ENCODE measurements at regions not wholly inside any gene's neighbourhood (a gene's known extent, or its start where the extent isn't known, plus 50 kb on each side); places are given as distances from the start of the nearest gene placed in this dataset.

GRCh38 chr6:3578981-3579380 lies 122.1 kb upstream of the SLC22A23 start:
- peaks cover 15% of the 10 kb centered on the region for H3K27me3 Mint-ChIP-seq
- intact Hi-C loops (cut with DNase I, micrococcal nuclease), result no loop called here
- ATAC-seq, result no peak
- H3K27ac Mint-ChIP-seq, result no peak overlapping the region
- ChIA-PET CTCF (interaction anchor here (0.6 kb wide), 1 partner anchor 390 kb away, joined by 3 read pairs; no protein-coding TSS in a partner anchor), POLR2A (no interaction called here)
- no peaks in the 10 kb centered on the region for H3K4me1 Mint-ChIP-seq
- H3K4me3 Mint-ChIP-seq, result no peak overlapping the region
- no peak for DNase-seq
- H3K9me3 Mint-ChIP-seq (ENCODE audit: low read depth), result no peaks in the 10 kb centered on the region
- H3K36me3 Mint-ChIP-seq (ENCODE audit: low read depth), result no peaks in the 10 kb centered on the region

- Mint-ChIP-seq H3K9me3 (ENCODE audit: low read depth) (no peaks in the 10 kb centered on the region), H3K36me3 (ENCODE audit: low read depth) (no peaks in the 10 kb centered on the region), H3K4me1 (no peaks in the 10 kb centered on the region), H3K27me3 (peaks cover 9% of the 10 kb centered on the region), H3K4me3 (no peak overlapping the region), H3K27ac (no peak overlapping the region)
- intact Hi-C loops (cut with DNase I, micrococcal nuclease), result no loop called here
- ChIA-PET POLR2A (no interaction called here), CTCF (interaction anchor here (0.6 kb wide), 1 partner anchor 16 kb away, joined by 3 read pairs; no protein-coding TSS in a partner anchor)
- ATAC-seq (no peak), DNase-seq (no peak)
Observed at GRCh38 chr6:3577517-3577916, 120.7 kb upstream of the SLC22A23 start.

GRCh38 chr6:3575701-3576100 lies 118.9 kb upstream of the SLC22A23 start:
- DNase-seq, result no peak
- no peak for ATAC-seq
- peaks cover 4% of the 10 kb centered on the region for H3K27me3 Mint-ChIP-seq
- no peaks in the 10 kb centered on the region for H3K9me3 Mint-ChIP-seq (ENCODE audit: low read depth)
- ChIA-PET POLR2A (no interaction called here), CTCF (interaction anchor here (0.5 kb wide), 1 partner anchor 97 kb away, joined by 3 read pairs; no protein-coding TSS in a partner anchor)
- no peak overlapping the region for H3K27ac Mint-ChIP-seq
- no peaks in the 10 kb centered on the region for H3K4me1 Mint-ChIP-seq
- intact Hi-C loops (cut with DNase I, micrococcal nuclease), result no loop called here
- H3K4me3 Mint-ChIP-seq, result no peak overlapping the region
- H3K36me3 Mint-ChIP-seq (ENCODE audit: low read depth), result no peaks in the 10 kb centered on the region

GRCh38 chr6:3575166-3575565 lies 118.3 kb upstream of the SLC22A23 start:
- intact Hi-C loops (cut with DNase I, micrococcal nuclease), result no loop called here
- no peak for ATAC-seq
- H3K9me3 Mint-ChIP-seq (ENCODE audit: low read depth), result no peaks in the 10 kb centered on the region
- H3K36me3 Mint-ChIP-seq (ENCODE audit: low read depth), result no peaks in the 10 kb centered on the region
- peaks cover 4% of the 10 kb centered on the region for H3K27me3 Mint-ChIP-seq
- DNase-seq, result no peak
- no peak overlapping the region for H3K4me3 Mint-ChIP-seq
- CTCF ChIA-PET, result no interaction called here
- POLR2A ChIA-PET, result no interaction called here
- no peak overlapping the region for H3K27ac Mint-ChIP-seq
- H3K4me1 Mint-ChIP-seq, result no peaks in the 10 kb centered on the region

- Mint-ChIP-seq H3K27me3 (peaks cover 4% of the 10 kb centered on the region), H3K36me3 (ENCODE audit: low read depth) (no peaks in the 10 kb centered on the region), H3K27ac (no peak overlapping the region), H3K4me1 (no peaks in the 10 kb centered on the region), H3K9me3 (ENCODE audit: low read depth) (no peaks in the 10 kb centered on the region), H3K4me3 (no peak overlapping the region)
- ATAC-seq, result no peak
- ChIA-PET CTCF (no interaction called here), POLR2A (no interaction called here)
- intact Hi-C loops (cut with DNase I, micrococcal nuclease), result no loop called here
- no peak for DNase-seq
Observed at GRCh38 chr6:3573670-3574069, 116.8 kb upstream of the SLC22A23 start.

GRCh38 chr6:3571836-3572235 lies 115.0 kb upstream of the SLC22A23 start:
- ChIA-PET POLR2A (no interaction called here), CTCF (interaction anchor here (0.6 to 0.8 kb wide), 2 partner anchors 16 to 138 kb away, joined by 3 to 4 read pairs; no protein-coding TSS in a partner anchor)
- DNase-seq, result no peak
- no peaks in the 10 kb centered on the region for H3K36me3 Mint-ChIP-seq (ENCODE audit: low read depth)
- H3K9me3 Mint-ChIP-seq (ENCODE audit: low read depth), result no peaks in the 10 kb centered on the region
- H3K27ac Mint-ChIP-seq, result no peak overlapping the region
- ATAC-seq, result no peak
- intact Hi-C loops (cut with DNase I, micrococcal nuclease), result no loop called here
- peaks cover 4% of the 10 kb centered on the region for H3K27me3 Mint-ChIP-seq
- H3K4me1 Mint-ChIP-seq, result no peaks in the 10 kb centered on the region
- no peak overlapping the region for H3K4me3 Mint-ChIP-seq

- ATAC-seq (no peak), DNase-seq (no peak)
- no peaks in the 10 kb centered on the region for H3K36me3 Mint-ChIP-seq (ENCODE audit: low read depth)
- no peaks in the 10 kb centered on the region for H3K4me1 Mint-ChIP-seq
- ChIA-PET CTCF (interaction anchor here (0.8 kb wide), 1 partner anchor 16 kb away, joined by 4 read pairs; no protein-coding TSS in a partner anchor), POLR2A (no interaction called here)
- intact Hi-C loops (cut with DNase I, micrococcal nuclease), result no loop called here
- H3K4me3 Mint-ChIP-seq, result no peak overlapping the region
- H3K9me3 Mint-ChIP-seq (ENCODE audit: low read depth), result no peaks in the 10 kb centered on the region
- no peak overlapping the region for H3K27ac Mint-ChIP-seq
- H3K27me3 Mint-ChIP-seq, result peaks cover 4% of the 10 kb centered on the region
Observed at GRCh38 chr6:3571250-3571681, 114.4 kb upstream of the SLC22A23 start.

GRCh38 chr6:3569816-3570215 lies 113.0 kb upstream of the SLC22A23 start:
- Mint-ChIP-seq H3K4me3 (no peak overlapping the region), H3K9me3 (ENCODE audit: low read depth) (no peaks in the 10 kb centered on the region), H3K27me3 (peaks cover 4% of the 10 kb centered on the region), H3K36me3 (ENCODE audit: low read depth) (no peaks in the 10 kb centered on the region), H3K27ac (no peak overlapping the region), H3K4me1 (no peaks in the 10 kb centered on the region)
- no peak for DNase-seq
- intact Hi-C loops (cut with DNase I, micrococcal nuclease), result no loop called here
- POLR2A ChIA-PET, result no interaction called here
- CTCF ChIA-PET, result interaction anchor here (0.7 kb wide), 1 partner anchor 367 kb away, joined by 3 read pairs; no protein-coding TSS in a partner anchor
- ATAC-seq, result no peak

- H3K27ac Mint-ChIP-seq, result no peak overlapping the region
- intact Hi-C loops (cut with DNase I, micrococcal nuclease), result no loop called here
Observed at GRCh38 chr6:3568396-3569082, 111.7 kb upstream of the SLC22A23 start.

GRCh38 chr6:3566812-3567211 lies 110.0 kb upstream of the SLC22A23 start:
- H3K27me3 Mint-ChIP-seq, result no peaks in the 10 kb centered on the region
- H3K36me3 Mint-ChIP-seq (ENCODE audit: low read depth), result no peaks in the 10 kb centered on the region
- no peaks in the 10 kb centered on the region for H3K4me1 Mint-ChIP-seq
- H3K27ac Mint-ChIP-seq, result no peak overlapping the region
- CTCF ChIA-PET, result no interaction called here
- H3K9me3 Mint-ChIP-seq (ENCODE audit: low read depth), result no peaks in the 10 kb centered on the region
- intact Hi-C loops (cut with DNase I, micrococcal nuclease), result no loop called here
- ATAC-seq, result no peak
- DNase-seq, result no peak
- POLR2A ChIA-PET, result no interaction called here
- no peak overlapping the region for H3K4me3 Mint-ChIP-seq

More at GRCh38 chr6:3568396-3569082, 111.7 kb upstream of the SLC22A23 start:
- ChIA-PET CTCF (no interaction called here), POLR2A (no interaction called here)
- H3K27me3 Mint-ChIP-seq, result peaks cover 1% of the 10 kb centered on the region
- no peaks in the 10 kb centered on the region for H3K36me3 Mint-ChIP-seq (ENCODE audit: low read depth)
- no peak for ATAC-seq
- DNase-seq, result no peak
- H3K4me3 Mint-ChIP-seq, result no peak overlapping the region
- no peaks in the 10 kb centered on the region for H3K4me1 Mint-ChIP-seq
- no peaks in the 10 kb centered on the region for H3K9me3 Mint-ChIP-seq (ENCODE audit: low read depth)

- no peak for ATAC-seq
Observed at GRCh38 chr6:3565291-3565690, 108.4 kb upstream of the SLC22A23 start.

GRCh38 chr6:3561725-3562124 lies 104.9 kb upstream of the SLC22A23 start:
- H3K4me3 Mint-ChIP-seq, result no peak overlapping the region
- H3K27me3 Mint-ChIP-seq, result peaks cover 5% of the 10 kb centered on the region
- intact Hi-C loops (cut with DNase I, micrococcal nuclease), result no loop called here
- no peak overlapping the region for H3K27ac Mint-ChIP-seq
- H3K9me3 Mint-ChIP-seq (ENCODE audit: low read depth), result no peaks in the 10 kb centered on the region
- CTCF ChIA-PET, result interaction anchor here (0.7 kb wide), 1 partner anchor 118 kb away, joined by 3 read pairs; no protein-coding TSS in a partner anchor
- no peaks in the 10 kb centered on the region for H3K4me1 Mint-ChIP-seq
- no peak for ATAC-seq
- no peak for DNase-seq
- POLR2A ChIA-PET, result no interaction called here
- H3K36me3 Mint-ChIP-seq (ENCODE audit: low read depth), result no peaks in the 10 kb centered on the region

More at GRCh38 chr6:3565291-3565690, 108.4 kb upstream of the SLC22A23 start:
- H3K27me3 Mint-ChIP-seq, result no peaks in the 10 kb centered on the region
- intact Hi-C loops (cut with DNase I, micrococcal nuclease), result no loop called here
- no peak for DNase-seq
- H3K4me3 Mint-ChIP-seq, result no peak overlapping the region
- no peaks in the 10 kb centered on the region for H3K36me3 Mint-ChIP-seq (ENCODE audit: low read depth)
- H3K9me3 Mint-ChIP-seq (ENCODE audit: low read depth), result no peaks in the 10 kb centered on the region
- ChIA-PET POLR2A (no interaction called here), CTCF (interaction anchor here (0.7 kb wide), 1 partner anchor 167 kb away, joined by 3 read pairs; no protein-coding TSS in a partner anchor)
- no peaks in the 10 kb centered on the region for H3K4me1 Mint-ChIP-seq
- H3K27ac Mint-ChIP-seq, result no peak overlapping the region

Data from activated CD4-positive, alpha-beta T cell treated with anti-CD3 and anti-CD28 coated beads for 36 hours (primary cell).